H1 (cell line): ENCODE measurements at regions not wholly inside any gene's neighbourhood (a gene's known extent, or its start where the extent isn't known, plus 50 kb on each side); places are given as distances from the start of the nearest gene placed in this dataset.

Source experiments
- CTCF ChIA-PET: fragments of 300-600 bp; sonication (Branson Sonifier 250); formaldehyde crosslinking; loops from one replicate; lab custom pipeline; 2021; ENCODE audit not compliant: partially characterized antibody; lab: Charles Lee
- POLR2A ChIA-PET: fragments of 300-600 bp; sonication (Branson Sonifier 250); formaldehyde crosslinking; loops from one replicate; lab custom pipeline; 2021; ENCODE audit warnings: inconsistent platforms; ENCODE audit not compliant: partially characterized antibody; lab: Charles Lee
- DNase-seq, 2 experiments: peaks; one replicate each; pipeline versions ENCODE4 v3.0.0 to v3.0.0-alpha.2; 2010 to 2022; ENCODE audit warnings: low spot score in 2 of 2, low read depth in 1 of 2, mixed read lengths in 1 of 2
- FAIRE-seq: peaks from 2 replicates; lab custom pipeline; 2011; peaks lifted over from hg19 to GRCh38; lab: Jason Lieb, UNC
- H2AFZ ChIP-seq: 2 replicates; pipeline ENCODE4 v1.8.1; 2012; ENCODE audit warnings: low read length, inconsistent platforms
- H2AK5ac ChIP-seq: 2 replicates; pipeline ENCODE4 v1.6.1; 2013; ENCODE audit warnings: low read depth, low read length
- H2BK120ac ChIP-seq: replicated peaks from 2 replicates; pipeline ENCODE3; 2013; ENCODE audit warnings: low read depth, low read length, inconsistent platforms
- H2BK12ac ChIP-seq: 2 replicates; pipeline ENCODE4 v1.6.1; 2013; ENCODE audit warnings: low read depth, low read length
- H2BK15ac ChIP-seq: 2 replicates; pipeline ENCODE4 v1.6.1; 2013; ENCODE audit warnings: low read length
- H2BK20ac ChIP-seq: 2 replicates; pipeline ENCODE4 v1.6.1; 2013; ENCODE audit warnings: low read length
- H2BK5ac ChIP-seq: 2 replicates; pipeline ENCODE4 v1.6.1; 2013; ENCODE audit warnings: low read depth, low read length
- H3K14ac ChIP-seq: 2 replicates; pipeline ENCODE4 v1.6.1; 2013; ENCODE audit warnings: inconsistent platforms; ENCODE audit not compliant: insufficient read length
- H3K18ac ChIP-seq: 2 replicates; pipeline ENCODE4 v1.6.1; 2013; ENCODE audit warnings: low read length; ENCODE audit errors: extremely low read depth
- H3K23ac ChIP-seq: 2 replicates; pipeline ENCODE4 v1.6.1; 2013; ENCODE audit warnings: inconsistent platforms; ENCODE audit not compliant: insufficient read length
- H3K23me2 ChIP-seq: 2 replicates; pipeline ENCODE4 v1.6.1; 2013; ENCODE audit warnings: low read depth, low read length
- H3K27ac ChIP-seq: 2 replicates; pipeline ENCODE4 v1.6.1; 2011; ENCODE audit warnings: low read depth, low read length, inconsistent platforms
- H3K27me3 ChIP-seq, 4 experiments: replicated peaks in 1 of 4; 1 replicate in 1 of 4; 2 replicates in 3 of 4; pipeline versions ENCODE4 v1.6.1 to v1.8.1; 2011 to 2013; ENCODE audit warnings: low read length in 3 of 4, mild to moderate bottlenecking in 3 of 4, inconsistent platforms in 2 of 4, mixed read lengths in 2 of 4, moderate library complexity in 1 of 4; ENCODE audit not compliant: control insufficient read depth in 3 of 4, insufficient read depth in 3 of 4; ENCODE audit errors: extremely low read depth in 1 of 4
- H3K36me3 ChIP-seq, 4 experiments: 2 replicates each; pipeline versions ENCODE4 v1.6.1 to v1.8.1; 2011 to 2013; ENCODE audit warnings: mild to moderate bottlenecking in 4 of 4, low read length in 3 of 4, moderate library complexity in 2 of 4, control low read depth in 1 of 4, inconsistent platforms in 1 of 4; ENCODE audit not compliant: insufficient read depth in 4 of 4, control insufficient read depth in 2 of 4
- H3K4ac ChIP-seq: replicated peaks from 2 replicates; pipeline ENCODE3; 2013; ENCODE audit warnings: low read length, low read depth, mixed read lengths, inconsistent platforms; ENCODE audit not compliant: insufficient read length
- H3K4me1 ChIP-seq, 4 experiments: replicated peaks in 1 of 4; 1 replicate in 1 of 4; 2 replicates in 3 of 4; pipeline versions ENCODE4 v1.6.1 to v1.8.1; 2011 to 2013; ENCODE audit warnings: low read length in 3 of 4, inconsistent platforms in 2 of 4, mixed read lengths in 1 of 4; ENCODE audit not compliant: insufficient read depth in 4 of 4, control insufficient read depth in 3 of 4
- H3K4me2 ChIP-seq, 2 experiments: 2 replicates each; pipeline versions ENCODE4 v1.6.1 to v1.8.1; 2011 to 2013; ENCODE audit warnings: low read depth in 2 of 2, low read length in 2 of 2, control low read depth in 1 of 2, inconsistent platforms in 1 of 2, mild to moderate bottlenecking in 1 of 2; ENCODE audit not compliant: insufficient read depth in 1 of 2
- H3K4me3 ChIP-seq, 4 experiments: fragments of 200-600, 300-600 bp in 1 of 4; sonication (generic), shearing (Covaris generic), sonication (Bioruptor Twin) in 1 of 4; 2 replicates each; pipeline versions ENCODE4 v1.5.1 to v1.8.1; 2011 to 2016; ENCODE audit warnings: low read length in 4 of 4, low read depth in 3 of 4, control low read depth in 2 of 4, inconsistent platforms in 2 of 4, mild to moderate bottlenecking in 2 of 4, mixed read lengths in 1 of 4, moderate library complexity in 1 of 4; ENCODE audit not compliant: insufficient read depth in 2 of 4; ENCODE audit errors: extremely low read depth in 1 of 4
- H3K56ac ChIP-seq: replicated peaks from 2 replicates; pipeline ENCODE3; 2013; ENCODE audit warnings: low read depth, mild to moderate bottlenecking, mixed read lengths, low read length, inconsistent platforms; ENCODE audit not compliant: insufficient read length
- H3K79me1 ChIP-seq: 2 replicates; pipeline ENCODE4 v1.6.1; 2013; ENCODE audit warnings: low read depth, low read length, control low read depth
- H3K79me2 ChIP-seq, 2 experiments: 2 replicates each; pipeline versions ENCODE4 v1.6.1 to v1.8.1; 2012 to 2013; ENCODE audit warnings: low read length in 2 of 2, mild to moderate bottlenecking in 2 of 2, inconsistent platforms in 1 of 2; ENCODE audit not compliant: insufficient read depth in 2 of 2, control insufficient read depth in 1 of 2
- H3K9ac ChIP-seq, 4 experiments: replicated peaks in 1 of 4; 1 replicate in 1 of 4; 2 replicates in 3 of 4; pipeline versions ENCODE4 v1.6.1 to v1.8.1; 2011 to 2013; ENCODE audit warnings: low read depth in 3 of 4, low read length in 3 of 4, control low read depth in 2 of 4, mild to moderate bottlenecking in 2 of 4, moderate library complexity in 2 of 4, inconsistent platforms in 1 of 4; ENCODE audit errors: extremely low read depth in 1 of 4
- H3K9me3 ChIP-seq, 2 experiments: 2 replicates each; pipeline versions ENCODE4 v1.6.1 to v1.8.1; 2012 to 2013; ENCODE audit warnings: mild to moderate bottlenecking in 2 of 2, moderate library complexity in 2 of 2, control low read depth in 1 of 2, inconsistent platforms in 1 of 2, low read depth in 1 of 2, low read length in 1 of 2, mixed read lengths in 1 of 2; ENCODE audit not compliant: insufficient read depth in 2 of 2
- H4K20me1 ChIP-seq, 2 experiments: replicated peaks in 1 of 2; 2 replicates each; pipeline versions ENCODE3 to v1.8.1; 2011 to 2013; ENCODE audit warnings: inconsistent platforms in 2 of 2, low read length in 2 of 2, mild to moderate bottlenecking in 1 of 2; ENCODE audit not compliant: insufficient read depth in 2 of 2, control insufficient read depth in 1 of 2
- H4K5ac ChIP-seq: 2 replicates; pipeline ENCODE4 v1.6.1; 2013; ENCODE audit warnings: low read length, low read depth, mixed read lengths, inconsistent platforms; ENCODE audit not compliant: insufficient read length
- H4K8ac ChIP-seq: 2 replicates; pipeline ENCODE4 v1.8.0; 2013; ENCODE audit warnings: mild to moderate bottlenecking, moderate library complexity, low read length, inconsistent platforms; ENCODE audit not compliant: insufficient read depth; ENCODE audit errors: extremely low read depth
- H4K91ac ChIP-seq: replicated peaks from 2 replicates; pipeline ENCODE3; 2013; ENCODE audit warnings: low read length, mixed read lengths, inconsistent platforms; ENCODE audit not compliant: insufficient read length
- EP300 ChIP-seq, 2 experiments: IDR thresholded peaks; 1 replicate in 1 of 2; 2 replicates in 1 of 2; pipeline ENCODE4 v1.6.1; 2011 to 2012; ENCODE audit warnings: low read depth in 2 of 2, low read length in 2 of 2, mild to moderate bottlenecking in 2 of 2, borderline replicate concordance in 1 of 2, inconsistent platforms in 1 of 2, moderate library complexity in 1 of 2
- HDAC2 ChIP-seq, 2 experiments: fragments of 300-600 bp in 1 of 2; sonication (generic) in 1 of 2; IDR thresholded peaks; 2 replicates each; pipeline ENCODE4 v1.6.1; 2011 to 2012; ENCODE audit warnings: low read depth in 2 of 2, low read length in 2 of 2, mild to moderate bottlenecking in 2 of 2, moderate library complexity in 2 of 2, borderline replicate concordance in 1 of 2, inconsistent platforms in 1 of 2
- MAFK ChIP-seq: IDR thresholded peaks from 2 replicates; pipeline ENCODE4 v1.6.1; 2012; ENCODE audit warnings: low read depth, mild to moderate bottlenecking, improper control_type of control experiment, low read length
- MAX ChIP-seq: IDR thresholded peaks from 2 replicates; pipeline ENCODE4 v1.6.1; 2012; ENCODE audit warnings: inconsistent platforms
- NANOG ChIP-seq: IDR thresholded peaks from 2 replicates; pipeline ENCODE4 v1.6.1; 2011; ENCODE audit warnings: low read length, low read depth, mild to moderate bottlenecking, inconsistent platforms; ENCODE audit not compliant: insufficient read depth, poor library complexity, severe bottlenecking
- SIN3A ChIP-seq, 2 experiments: IDR thresholded peaks in 1 of 2; conservative IDR thresholded peaks in 1 of 2; 2 replicates each; pipeline ENCODE4 v1.6.1; 2011 to 2012; ENCODE audit warnings: low read length in 2 of 2, improper control_type of control experiment in 1 of 2, low read depth in 1 of 2, mild to moderate bottlenecking in 1 of 2
- SUZ12 ChIP-seq: fragments of 200-600 bp; sonication (generic); IDR thresholded peaks from 2 replicates; pipeline ENCODE4 v1.6.1; 2012; ENCODE audit warnings: mild to moderate bottlenecking, inconsistent platforms, low read length, moderate library complexity, mixed read lengths
- TCF12 ChIP-seq: IDR thresholded peaks from 2 replicates; pipeline ENCODE4 v1.6.1; 2011; ENCODE audit warnings: low read depth, mild to moderate bottlenecking, low read length
- TEAD4 ChIP-seq: IDR thresholded peaks from 2 replicates; pipeline ENCODE4 v1.6.1; 2012; ENCODE audit warnings: low read depth, low read length, inconsistent platforms, mixed read lengths
- WGBS, 2 experiments: shearing (Covaris generic) in 1 of 2; methylation state at CpG; one replicate each; pipeline versions ENCODE4 v1.1.6 to v1.1.7; 2013 to 2015; ENCODE audit warnings: low lambda C conversion rate in 2 of 2, mixed read lengths in 2 of 2, inconsistent platforms in 1 of 2, low coverage in 1 of 2, missing lambda C conversion rate in 1 of 2; ENCODE audit not compliant: insufficient replicate concordance in 2 of 2, insufficient coverage in 1 of 2, insufficient read length in 1 of 2; ENCODE audit errors: extremely low coverage in 1 of 2, missing lambda C conversion rate in 1 of 2; 5-methylcytosine and 5-hydroxymethylcytosine counted together

- peak in 1 of 2 experiments; percentile 15 for DNase-seq
Observed at GRCh38 chr1:102776071-102776470, 332.3 kb downstream of the COL11A1 start.

More at GRCh38 chr1:102776071-102776470, 332.3 kb downstream of the COL11A1 start:
- no peak overlapping the region for H2BK15ac ChIP-seq
- H3K4me2 ChIP-seq: no peak overlapping the region; a peak in 1 of 4 replicates
- H3K18ac ChIP-seq: no peak overlapping the region
- no peak overlapping the region for H2BK20ac ChIP-seq
- H3K4ac ChIP-seq: no peak overlapping the region
- H4K5ac ChIP-seq: no peak overlapping the region
- H2AFZ ChIP-seq: no peak overlapping the region
- H3K4me1 ChIP-seq: peaks cover 0 to 4% (median 2%) of the 10 kb centered on the region in 4 experiments; a peak in 3 of 7 replicates
- no peaks in the 10 kb centered on the region for H4K20me1 ChIP-seq
- no peak overlapping the region for H2BK120ac ChIP-seq
- H3K9ac ChIP-seq: no peak overlapping the region
- H3K27me3 ChIP-seq: no peaks in the 10 kb centered on the region
- H3K23ac ChIP-seq: no peak overlapping the region
- H3K79me1 ChIP-seq: no peaks in the 10 kb centered on the region
- POLR2A ChIA-PET: no interaction called here
- H3K4me3 ChIP-seq: no peak overlapping the region
- no peak overlapping the region for H2BK5ac ChIP-seq
- H3K56ac ChIP-seq: no peak overlapping the region
- FAIRE-seq: no peak
- WGBS, 2 experiments: 59% methylated on average over 1 of the region's 1 CpG; no CpG with 5 or more reads in 1 of the 2 experiments
- no peaks in the 10 kb centered on the region for H3K36me3 ChIP-seq
- H3K79me2 ChIP-seq: no peaks in the 10 kb centered on the region
- H2AK5ac ChIP-seq: no peak overlapping the region
- H3K23me2 ChIP-seq: no peaks in the 10 kb centered on the region
- no peaks in the 10 kb centered on the region for H3K9me3 ChIP-seq
- no peak overlapping the region for H4K8ac ChIP-seq
- TF ChIP-seq TCF12 (peak; percentile 92), NANOG (peak; percentile 92), SUZ12 (no peak), HDAC2 (IDR thresholded peaks at IDR 0.05; ENCODE audit: borderline replicate concordance in 1 of 2, low read depth in 2 of 2, low read length in 2 of 2) (0 out of 4 replicates have a peak, but pooled peaks of 1 of the 2 experiments have one; percentile 39), SIN3A (conservative IDR thresholded peaks at IDR 0.05 in 1 of 2, IDR thresholded peaks at IDR 0.05 in 1 of 2; ENCODE audit: low read depth in 1 of 2, low read length in 2 of 2) (0 out of 4 replicates have a peak, but pooled peaks of 1 of the 2 experiments have one; percentile 36), MAFK (no peak), MAX (peak; percentile 21; the same call in 1 of the 2 replicates), TEAD4 (peak; percentile 31; the same call in 1 of the 2 replicates), EP300 (IDR thresholded peaks at IDR 0.05; ENCODE audit: borderline replicate concordance in 1 of 2, low read depth in 2 of 2, low read length in 2 of 2) (peak in 1 of 2 experiments; percentile 69; a peak in 1 of 3 replicates)
- H4K91ac ChIP-seq: no peak overlapping the region
- H2BK12ac ChIP-seq: no peak overlapping the region
- CTCF ChIA-PET: interaction anchor here (0.6 to 1.5 kb wide), 4 partner anchors 15 to 352 kb away, joined by 3 to 4 read pairs (median 3); no protein-coding TSS in a partner anchor
- no peak overlapping the region for H3K14ac ChIP-seq
- no peak overlapping the region for H3K27ac ChIP-seq
